ENCODE measurements at regions not wholly inside any gene's neighbourhood (a gene's known extent, or its start where the extent isn't known, plus 50 kb on each side); places are given as distances from the start of the nearest gene placed in this dataset.

- no TSS peak for BruUV-seq (replicated peaks)
- intact Hi-C loops (cut with micrococcal nuclease; ENCODE audit: unreplicated experiment) (no loop called here), in situ Hi-C loops (cut with HindIII; ENCODE audit: low pct_unique_long_range_greater_than_20kb, low sequenced_read_pairs) (no loop called here)
- POLR2A ChIA-PET = no interaction called here
- no peaks in the 10 kb centered on the region for H3K36me3 ChIP-seq (ENCODE audit: control insufficient read depth, insufficient read depth, low read length)
- H3K9me3 ChIP-seq (ENCODE audit: control insufficient read depth, insufficient read depth, low read depth, low read length) = no peaks in the 10 kb centered on the region
- H3K4me1 ChIP-seq (ENCODE audit: control insufficient read depth, insufficient read depth, low read length) = no peaks in the 10 kb centered on the region
- H3K27me3 ChIP-seq (ENCODE audit: control insufficient read depth, insufficient read depth, low read length) = 0 out of 2 replicates have a peak, but pooled peaks cover 2% of the 10 kb centered on the region
- TF ChIP-seq POLR2AphosphoS5 (IDR thresholded peaks at IDR 0.05; ENCODE audit: low read depth, low read length) = no peak
- TF ChIP-seq SIN3A (IDR thresholded peaks at IDR 0.05; ENCODE audit: borderline replicate concordance, insufficient read depth, low read depth, low read length) = no peak
- TF ChIP-seq CTCF (IDR thresholded peaks at IDR 0.05) = no peak
- no peak for TF ChIP-seq REST (IDR thresholded peaks at IDR 0.05; ENCODE audit: insufficient read depth in 1 of 2, low read depth in 2 of 2, low read length in 1 of 2)
- no peak for TF ChIP-seq TCF7L2 (IDR thresholded peaks at IDR 0.05; ENCODE audit: low read depth, low read length)
- DNase-seq (ENCODE audit: low read depth, low spot score) (no peak), ATAC-seq (no peak)
- no peak overlapping the region for H3K27ac ChIP-seq (ENCODE audit: low read length)
- no peak overlapping the region for H3K4me3 ChIP-seq (ENCODE audit: low read depth in 2 of 2, low read length in 2 of 2)
- CTCF ChIA-PET = no interaction called here
These were observed 145.5 kb upstream of the OSR1 start for GRCh38 chr2:19503915-19504314.

- no peak for TF ChIP-seq TCF7L2 (IDR thresholded peaks at IDR 0.05; ENCODE audit: low read depth, low read length)
- TF ChIP-seq POLR2AphosphoS5 (IDR thresholded peaks at IDR 0.05; ENCODE audit: low read depth, low read length) = no peak
- Histone ChIP-seq H3K4me3 (ENCODE audit: low read depth in 2 of 2, low read length in 2 of 2) (no peak overlapping the region), H3K4me1 (ENCODE audit: control insufficient read depth, insufficient read depth, low read length) (no peaks in the 10 kb centered on the region), H3K27me3 (ENCODE audit: control insufficient read depth, insufficient read depth, low read length) (0 out of 2 replicates have a peak, but pooled peaks cover 2% of the 10 kb centered on the region), H3K36me3 (ENCODE audit: control insufficient read depth, insufficient read depth, low read length) (no peaks in the 10 kb centered on the region), H3K27ac (ENCODE audit: low read length) (no peak overlapping the region), H3K9me3 (ENCODE audit: control insufficient read depth, insufficient read depth, low read depth, low read length) (no peaks in the 10 kb centered on the region)
- in situ Hi-C loops (cut with HindIII; ENCODE audit: low pct_unique_long_range_greater_than_20kb, low sequenced_read_pairs) = no loop called here
- DNase-seq (ENCODE audit: low read depth, low spot score) (no peak), ATAC-seq (no peak)
- intact Hi-C loops (cut with micrococcal nuclease; ENCODE audit: unreplicated experiment) = no loop called here
- POLR2A ChIA-PET = no interaction called here
- no TSS peak for BruUV-seq (replicated peaks)
- CTCF ChIA-PET = no interaction called here
These were observed 145.0 kb upstream of the OSR1 start for GRCh38 chr2:19503406-19503805.

GRCh38 chr2:19500126-19500525, 141.7 kb upstream of the OSR1 start:
- in situ Hi-C loops (cut with HindIII; ENCODE audit: low pct_unique_long_range_greater_than_20kb, low sequenced_read_pairs) = no loop called here
- intact Hi-C loops (cut with micrococcal nuclease; ENCODE audit: unreplicated experiment) = no loop called here
- no peaks in the 10 kb centered on the region for H3K27me3 ChIP-seq (ENCODE audit: control insufficient read depth, insufficient read depth, low read length)
- no peak overlapping the region for H3K4me3 ChIP-seq (ENCODE audit: low read depth in 2 of 2, low read length in 2 of 2)
- H3K4me1 ChIP-seq (ENCODE audit: control insufficient read depth, insufficient read depth, low read length) = no peaks in the 10 kb centered on the region
- ATAC-seq (no peak), DNase-seq (ENCODE audit: low read depth, low spot score) (no peak)
- POLR2A ChIA-PET = no interaction called here
- CTCF ChIA-PET = no interaction called here
- TF ChIP-seq CTCF (IDR thresholded peaks at IDR 0.05) (no peak), REST (IDR thresholded peaks at IDR 0.05; ENCODE audit: insufficient read depth in 1 of 2, low read depth in 2 of 2, low read length in 1 of 2) (no peak), TCF7L2 (IDR thresholded peaks at IDR 0.05; ENCODE audit: low read depth, low read length) (no peak), POLR2AphosphoS5 (IDR thresholded peaks at IDR 0.05; ENCODE audit: low read depth, low read length) (no peak)
- H3K27ac ChIP-seq (ENCODE audit: low read length) = no peak overlapping the region
- H3K9me3 ChIP-seq (ENCODE audit: control insufficient read depth, insufficient read depth, low read depth, low read length) = no peaks in the 10 kb centered on the region
- BruUV-seq (replicated peaks) = no TSS peak
- no peaks in the 10 kb centered on the region for H3K36me3 ChIP-seq (ENCODE audit: control insufficient read depth, insufficient read depth, low read length)
